Neuronal stem cell (in vitro differentiated cells): ENCODE measurements at regions not wholly inside any gene's neighbourhood (a gene's known extent, or its start where the extent isn't known, plus 50 kb on each side); places are given as distances from the start of the nearest gene placed in this dataset.

Source experiments
- DNase-seq: peaks from one replicate; pipeline ENCODE4 v3.0.0-alpha.2; 2013; ENCODE audit warnings: low spot score
- H2AFZ ChIP-seq: one replicate; pipeline ENCODE4 v1.6.1; 2013; ENCODE audit warnings: mild to moderate bottlenecking, low read length, inconsistent platforms
- H2AK5ac ChIP-seq: 2 replicates; pipeline ENCODE4 v1.6.1; 2013; ENCODE audit warnings: low read depth, mild to moderate bottlenecking, inconsistent platforms, low read length, moderate library complexity, mixed read lengths
- H2BK120ac ChIP-seq: 2 replicates; pipeline ENCODE4 v1.6.1; 2013; ENCODE audit warnings: low read depth, mild to moderate bottlenecking, inconsistent platforms, low read length, moderate library complexity, mixed read lengths
- H2BK12ac ChIP-seq: one replicate; pipeline ENCODE4 v1.6.1; 2013; ENCODE audit warnings: low read length, inconsistent platforms
- H2BK15ac ChIP-seq: 2 replicates; pipeline ENCODE4 v1.6.1; 2013; ENCODE audit warnings: mild to moderate bottlenecking, low read length, inconsistent platforms, mixed read lengths
- H2BK5ac ChIP-seq: one replicate; pipeline ENCODE4 v1.6.1; 2013; ENCODE audit warnings: inconsistent platforms, mild to moderate bottlenecking, low read length, moderate library complexity
- H3K14ac ChIP-seq: one replicate; pipeline ENCODE4 v1.6.1; 2013; ENCODE audit warnings: low read length, inconsistent platforms
- H3K18ac ChIP-seq: 2 replicates; pipeline ENCODE4 v1.6.1; 2013; ENCODE audit warnings: low read length, inconsistent platforms
- H3K23ac ChIP-seq: 2 replicates; pipeline ENCODE4 v1.6.1; 2013; ENCODE audit warnings: low read depth, mild to moderate bottlenecking, mixed read lengths, low read length, inconsistent platforms; ENCODE audit not compliant: poor library complexity
- H3K27ac ChIP-seq: replicated peaks from 3 replicates; pipeline ENCODE4 v1.5.1; 2013; ENCODE audit warnings: low read length, inconsistent platforms
- H3K27me3 ChIP-seq, 3 experiments: 2 replicates each; pipeline ENCODE4 v1.6.1; 2013; ENCODE audit warnings: low read length in 3 of 3, mild to moderate bottlenecking in 2 of 3, inconsistent platforms in 1 of 3, low read depth in 1 of 3, mixed read lengths in 1 of 3, moderate library complexity in 1 of 3; ENCODE audit not compliant: control insufficient read depth in 3 of 3, insufficient read depth in 3 of 3
- H3K36me3 ChIP-seq, 2 donors: replicated peaks in 1 of 2; 2 replicates each; pipeline ENCODE4 v1.6.1; 2013; ENCODE audit warnings: low read length in 2 of 2; ENCODE audit not compliant: control insufficient read depth in 2 of 2, insufficient read depth in 2 of 2
- H3K4ac ChIP-seq: 2 replicates; pipeline ENCODE4 v1.6.1; 2013; ENCODE audit warnings: inconsistent platforms, mild to moderate bottlenecking, low read length, moderate library complexity
- H3K4me1 ChIP-seq, 2 donors: 1 replicate in 1 of 2; 2 replicates in 1 of 2; pipeline ENCODE4 v1.6.1; 2013; ENCODE audit warnings: low read length in 2 of 2, low read depth in 1 of 2; ENCODE audit not compliant: control insufficient read depth in 2 of 2, insufficient read depth in 1 of 2
- H3K4me2 ChIP-seq: one replicate; pipeline ENCODE4 v1.6.1; 2013; ENCODE audit warnings: mild to moderate bottlenecking, low read length, inconsistent platforms; ENCODE audit not compliant: insufficient read depth, poor library complexity, severe bottlenecking
- H3K4me3 ChIP-seq, 2 donors: 2 replicates each; pipeline ENCODE4 v1.5.1; 2013; ENCODE audit warnings: low read length in 2 of 2, mild to moderate bottlenecking in 2 of 2, inconsistent platforms in 1 of 2, moderate library complexity in 1 of 2
- H3K79me1 ChIP-seq: one replicate; pipeline ENCODE4 v1.6.1; 2013; ENCODE audit warnings: low read depth, mild to moderate bottlenecking, inconsistent platforms, low read length, moderate library complexity
- H3K9ac ChIP-seq: one replicate; pipeline ENCODE4 v1.6.1; 2013; ENCODE audit warnings: mild to moderate bottlenecking, low read depth, low read length, inconsistent platforms; ENCODE audit not compliant: poor library complexity
- H3K9me3 ChIP-seq, 2 donors: replicated peaks in 1 of 2; 2 replicates each; pipeline versions ENCODE3 to v1.6.1; 2013; ENCODE audit warnings: low read length in 2 of 2, mild to moderate bottlenecking in 2 of 2, inconsistent platforms in 1 of 2, low read depth in 1 of 2, mixed read lengths in 1 of 2, moderate library complexity in 1 of 2; ENCODE audit not compliant: control insufficient read depth in 2 of 2, insufficient read depth in 1 of 2
- H4K8ac ChIP-seq: one replicate; pipeline ENCODE4 v1.6.1; 2013; ENCODE audit warnings: low read depth, mild to moderate bottlenecking, inconsistent platforms, low read length, moderate library complexity
- H4K91ac ChIP-seq: one replicate; pipeline ENCODE4 v1.6.1; 2013; ENCODE audit warnings: low read length, low read depth, mild to moderate bottlenecking, inconsistent platforms; ENCODE audit not compliant: poor library complexity
- WGBS, 2 donors: extraction: QIAGEN DNeasy Blood & Tissue Kit; methylation state at CpG; one replicate each; pipeline ENCODE4 v1.1.7; 2013; ENCODE audit warnings: missing lambda C conversion rate in 2 of 2, mixed read lengths in 1 of 2; ENCODE audit not compliant: insufficient read length in 2 of 2, insufficient replicate concordance in 1 of 2; ENCODE audit errors: extremely low coverage in 2 of 2; 5-methylcytosine and 5-hydroxymethylcytosine counted together

GRCh38 chr1:84745857-84746256, 55.6 kb upstream of the SSX2IP start:
- Histone ChIP-seq H4K91ac (no peak overlapping the region), H3K36me3 (no peaks in the 10 kb centered on the region), H2BK120ac (no peak overlapping the region), H2BK5ac (no peak overlapping the region), H3K79me1 (no peaks in the 10 kb centered on the region), H3K9ac (no peak overlapping the region), H3K4me3 (no peak overlapping the region), H3K4ac (no peak overlapping the region), H2BK15ac (no peak overlapping the region), H2AFZ (no peak overlapping the region), H3K14ac (no peak overlapping the region), H2AK5ac (no peak overlapping the region), H3K9me3 (no peaks in the 10 kb centered on the region), H3K27me3 (no peaks in the 10 kb centered on the region), H3K4me1 (no peaks in the 10 kb centered on the region), H4K8ac (no peak overlapping the region), H3K4me2 (no peak overlapping the region), H3K27ac (no peak overlapping the region), H2BK12ac (no peak overlapping the region), H3K18ac (no peak overlapping the region), H3K23ac (no peak overlapping the region)
- no CpG with 5 or more reads among the region's 2 CpGs for WGBS, 2 donors
- no peak for DNase-seq

DNA sequence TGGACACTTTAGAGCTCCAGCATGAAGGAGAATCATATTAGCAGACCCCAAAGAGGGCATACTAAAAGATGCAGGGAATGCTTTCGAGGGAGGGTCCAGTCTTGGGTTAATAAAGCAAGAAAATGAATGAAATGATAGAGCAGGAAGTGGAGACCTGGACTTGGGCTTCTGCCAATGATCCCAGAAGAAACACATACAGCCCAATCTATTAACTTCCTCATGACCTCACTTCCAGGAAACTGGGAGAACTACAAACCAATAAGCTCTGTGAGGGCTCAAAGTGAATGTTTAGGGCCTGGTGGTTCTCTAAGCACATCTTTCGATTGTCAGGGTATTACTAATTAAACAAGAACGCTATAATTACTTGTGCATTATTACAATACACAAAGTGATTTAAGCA, 53.6 kb upstream of the SSX2IP start:
- Histone ChIP-seq H4K91ac (no peak overlapping the region), H3K36me3 (no peaks in the 10 kb centered on the region), H2BK5ac (no peak overlapping the region), H2AFZ (no peak overlapping the region), H4K8ac (no peak overlapping the region), H3K9ac (no peak overlapping the region), H3K4ac (no peak overlapping the region), H2AK5ac (no peak overlapping the region), H3K23ac (no peak overlapping the region), H2BK120ac (no peak overlapping the region), H3K4me3 (no peak overlapping the region), H2BK15ac (no peak overlapping the region), H3K27ac (no peak overlapping the region), H3K79me1 (no peaks in the 10 kb centered on the region), H3K18ac (no peak overlapping the region), H3K4me2 (no peak overlapping the region), H3K4me1 (no peaks in the 10 kb centered on the region), H3K14ac (no peak overlapping the region), H3K27me3 (no peaks in the 10 kb centered on the region), H3K9me3 (no peaks in the 10 kb centered on the region), H2BK12ac (no peak overlapping the region)
- DNase-seq, result no peak
- WGBS, 2 donors, result no CpG with 5 or more reads among the region's 3 CpGs

DNA sequence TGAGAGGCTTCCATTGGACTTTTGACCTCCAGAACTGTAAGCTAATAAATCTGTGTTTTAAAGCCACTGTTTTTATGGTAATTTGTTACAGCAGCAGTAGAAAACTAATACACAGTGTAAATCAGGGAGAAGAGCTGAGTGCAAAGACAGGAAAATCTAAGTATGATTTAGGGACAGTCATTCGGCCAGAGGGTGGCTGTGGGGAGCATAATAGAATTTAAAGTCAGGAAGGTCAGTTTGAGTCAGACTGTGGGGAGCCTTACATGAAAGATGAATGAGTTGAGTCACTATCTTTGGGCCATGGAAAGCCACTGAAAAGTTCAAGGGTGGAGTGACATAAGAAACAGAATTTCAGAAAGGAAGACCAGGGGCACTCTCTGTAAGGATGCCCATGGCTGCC, 52.4 kb upstream of the SSX2IP start:
- no peak overlapping the region for H3K9ac ChIP-seq
- H4K8ac ChIP-seq, result no peak overlapping the region

GRCh38 chr1:84740050-84740714, 49.9 kb upstream of the SSX2IP start:
- WGBS, 2 donors, result no CpG with 5 or more reads among the region's 2 CpGs
- no peak overlapping the region for H3K4me3 ChIP-seq
- H4K8ac ChIP-seq, result no peak overlapping the region

More for the DNA sequence above, 52.4 kb upstream of the SSX2IP start:
- Histone ChIP-seq H3K14ac (no peak overlapping the region), H3K4me3 (no peak overlapping the region), H3K36me3 (no peaks in the 10 kb centered on the region), H3K4me2 (no peak overlapping the region), H2AFZ (no peak overlapping the region), H2BK12ac (no peak overlapping the region), H3K27me3 (no peaks in the 10 kb centered on the region), H3K4me1 (no peaks in the 10 kb centered on the region), H2AK5ac (no peak overlapping the region), H3K79me1 (no peaks in the 10 kb centered on the region), H3K4ac (no peak overlapping the region), H2BK120ac (no peak overlapping the region), H2BK15ac (no peak overlapping the region), H4K91ac (no peak overlapping the region), H2BK5ac (no peak overlapping the region), H3K18ac (no peak overlapping the region), H3K9me3 (no peaks in the 10 kb centered on the region), H3K23ac (no peak overlapping the region), H3K27ac (no peak overlapping the region)
- no CpG with 5 or more reads among the region's 1 CpG for WGBS, 2 donors
- no peak for DNase-seq

More at GRCh38 chr1:84740050-84740714, 49.9 kb upstream of the SSX2IP start:
- no peak overlapping the region for H3K27ac ChIP-seq
- no peaks in the 10 kb centered on the region for H3K36me3 ChIP-seq
- H3K4me1 ChIP-seq, result no peaks in the 10 kb centered on the region
- no peak overlapping the region for H2AFZ ChIP-seq
- H3K14ac ChIP-seq, result no peak overlapping the region
- no peak overlapping the region for H3K9ac ChIP-seq
- H2BK5ac ChIP-seq, result no peak overlapping the region
- no peaks in the 10 kb centered on the region for H3K27me3 ChIP-seq
- no peak overlapping the region for H4K91ac ChIP-seq
- no peak overlapping the region for H3K4ac ChIP-seq
- DNase-seq, result no peak
- no peak overlapping the region for H2BK15ac ChIP-seq
- no peak overlapping the region for H3K23ac ChIP-seq
- H3K4me2 ChIP-seq, result no peak overlapping the region
- no peak overlapping the region for H2AK5ac ChIP-seq
- H2BK12ac ChIP-seq, result no peak overlapping the region
- no peak overlapping the region for H3K18ac ChIP-seq
- H3K9me3 ChIP-seq, result no peaks in the 10 kb centered on the region
- no peaks in the 10 kb centered on the region for H3K79me1 ChIP-seq
- no peak overlapping the region for H2BK120ac ChIP-seq
